Left cardiac atrium (tissue), 4 donors: ENCODE measurements at regions not wholly inside any gene's neighbourhood (a gene's known extent, or its start where the extent isn't known, plus 50 kb on each side); places are given as distances from the start of the nearest gene placed in this dataset.

Experiments
- ATAC-seq, 2 donors: fragments of 200-7000 bp; cut with Tn5 transposase; one replicate each; pipeline ENCODE4 v1.9.1; 2020; ENCODE audit warnings: mild to moderate bottlenecking in 2 of 2, moderate library complexity in 2 of 2
- DNase-seq: peaks from one replicate; pipeline ENCODE4 v3.0.0-alpha.2; 2020
- intact Hi-C, 2 donors: fragments of 100-400 bp; cut with DNase I; formaldehyde crosslinking; loops; one replicate each; pipeline versions ENCODE4 v1.14.1 to v1.15.1; 2022 to 2023
- donor health status: DM: no; HTN: yes; CAD: no.
- donor health status: DM: no; HTN: yes; CAD: no; lungs with severe emphysema.
- donor health status: DM: yes; HTN: yes; CAD: no.
- donor health status: Dilated cardiomyopathy.

- intact Hi-C loops, result no loop called here
- DNase-seq (no peak), ATAC-seq (no peak)
These were observed 133.4 kb downstream of the ATG4C start for GRCh38 chr1:62917314-62917713.

DNA sequence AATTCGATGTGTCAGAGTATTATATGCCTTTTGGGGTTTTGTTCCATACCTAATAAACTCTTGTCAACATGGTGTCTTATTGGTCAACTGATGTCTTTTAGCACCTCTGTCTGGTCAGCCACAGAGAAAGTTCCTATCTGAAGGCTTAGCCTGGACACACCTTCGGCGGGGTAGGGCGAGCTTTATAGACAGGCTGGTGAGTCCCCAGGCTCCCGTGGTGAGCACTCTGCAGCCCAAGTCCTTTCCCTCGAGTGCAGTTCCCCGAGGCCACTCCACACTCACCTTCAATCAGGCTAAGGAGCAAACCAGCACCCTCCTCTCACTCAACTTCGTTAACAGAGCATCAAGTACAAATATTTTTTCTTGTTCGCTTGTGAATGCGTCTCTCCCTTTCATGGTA is 133.9 kb downstream of the ATG4C start:
- ATAC-seq, result no peak
- intact Hi-C loops, result no loop called here
- DNase-seq, result no peak

- ATAC-seq, result no peak
- DNase-seq, result no peak
- intact Hi-C loops, result no loop called here
These were observed 134.8 kb downstream of the ATG4C start for GRCh38 chr1:62918700-62919099.

DNA sequence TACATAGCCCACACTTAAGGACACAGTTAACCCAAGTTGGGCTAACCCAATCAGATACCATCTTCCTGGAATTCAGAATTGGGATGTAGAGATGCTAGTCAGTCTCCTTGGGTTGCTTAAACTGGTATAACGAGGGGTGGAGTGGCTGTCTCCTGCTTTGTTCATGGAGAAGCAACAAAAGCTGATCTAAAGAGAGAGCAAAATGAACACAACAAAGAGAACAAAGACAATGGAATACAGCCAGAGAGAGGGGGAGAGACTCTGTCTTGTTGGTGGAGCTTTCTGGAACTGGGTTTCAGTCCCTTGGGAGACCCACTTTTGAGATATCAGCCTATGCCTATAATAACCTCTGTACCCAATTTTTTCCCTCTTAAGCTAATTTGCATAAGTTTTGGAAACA is 138.1 kb downstream of the ATG4C start:
- ATAC-seq (no peak), DNase-seq (no peak)
- intact Hi-C loops, result no loop called here

DNA sequence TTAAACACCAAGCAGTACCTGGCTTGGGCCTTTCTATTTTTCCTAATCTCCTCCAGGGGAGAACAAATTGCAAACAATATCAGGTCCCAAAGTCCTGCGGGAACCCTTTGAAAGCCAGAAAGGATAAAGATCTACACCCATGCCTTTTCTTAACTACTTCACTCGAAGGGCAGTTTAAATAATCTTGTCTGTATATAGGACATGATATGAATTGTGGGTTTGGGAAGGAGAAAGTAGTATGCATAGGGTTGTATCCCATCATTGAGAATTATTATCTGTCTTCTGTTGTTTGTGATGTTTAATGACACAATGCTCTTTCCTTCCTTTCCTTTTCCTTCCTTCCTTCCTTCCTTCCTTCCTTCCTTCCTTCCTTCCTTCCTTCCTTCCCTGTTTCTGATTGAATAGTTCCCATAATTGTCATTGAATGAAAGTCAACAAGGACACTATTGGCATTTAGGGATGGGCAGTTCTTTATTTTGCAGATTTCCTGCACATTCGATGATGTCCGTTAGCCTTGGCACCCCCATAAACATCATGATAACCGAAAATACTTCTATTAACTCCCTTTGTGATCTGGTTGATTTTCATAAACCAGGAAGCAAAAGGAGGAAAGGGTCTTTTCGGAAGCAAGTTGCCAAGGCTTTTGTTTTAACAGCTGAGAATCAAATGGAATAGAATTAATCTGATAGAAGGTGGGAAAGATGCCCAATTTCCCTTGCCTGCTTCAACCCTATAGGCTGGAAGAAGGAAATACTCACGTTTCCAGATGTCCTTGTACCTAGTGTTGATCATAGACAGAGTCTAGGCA is 141.3 kb downstream of the ATG4C start:
- DNase-seq (no peak), ATAC-seq (no peak)
- intact Hi-C loops, result no loop called here

- DNase-seq (no peak), ATAC-seq (no peak)
- intact Hi-C loops, result no loop called here
These were observed 142.8 kb downstream of the ATG4C start for GRCh38 chr1:62926681-62927252.

GRCh38 chr1:62928885-62929284 is 145.0 kb downstream of the ATG4C start:
- intact Hi-C loops, result no loop called here
- no peak for ATAC-seq

DNA sequence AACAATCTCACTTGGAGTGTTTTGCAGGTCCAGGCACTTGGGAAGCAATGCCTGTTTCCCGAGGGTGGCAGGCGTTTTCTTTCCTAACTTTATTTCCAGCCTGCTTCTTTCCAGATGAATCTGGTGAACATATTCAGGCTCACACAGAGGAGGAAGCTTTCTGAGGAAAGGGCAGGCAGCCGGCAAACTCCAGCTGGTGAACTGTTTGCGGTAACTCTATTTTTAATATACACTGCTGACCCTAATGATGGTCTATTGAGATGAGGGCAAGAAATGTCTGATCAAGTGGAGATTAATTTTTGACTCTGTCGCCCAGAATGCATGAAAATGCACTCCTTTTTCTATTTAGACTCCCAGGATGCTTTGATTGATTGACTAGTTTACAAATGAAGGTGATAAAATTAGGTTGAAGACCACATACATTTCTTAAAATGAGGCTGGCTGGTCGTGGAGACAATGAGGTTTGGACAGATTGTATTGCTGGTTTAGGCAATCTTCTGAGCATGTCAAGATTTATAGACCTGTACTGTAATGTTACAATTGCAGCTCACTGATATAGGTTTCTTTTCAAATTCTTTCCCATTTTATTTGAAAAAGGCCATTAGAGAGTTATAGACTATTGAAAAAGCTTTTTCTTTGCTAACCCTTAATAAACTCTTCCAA is 153.8 kb downstream of the ATG4C start:
- ATAC-seq (no peak), DNase-seq (no peak)
- intact Hi-C loops, result no loop called here

More at GRCh38 chr1:62928885-62929284, 145.0 kb downstream of the ATG4C start:
- DNase-seq, result no peak

- ATAC-seq, result peak in 1 of 2 donors; percentile 87
- intact Hi-C loops, result no loop called here
These were observed 157.8 kb downstream of the ATG4C start for GRCh38 chr1:62941780-62942179.

GRCh38 chr1:62946511-62946910 is 162.6 kb downstream of the ATG4C start:
- no peak for DNase-seq
- ATAC-seq, result no peak
- intact Hi-C loops, result no loop called here

More at GRCh38 chr1:62941780-62942179, 157.8 kb downstream of the ATG4C start:
- no peak for DNase-seq

DNA sequence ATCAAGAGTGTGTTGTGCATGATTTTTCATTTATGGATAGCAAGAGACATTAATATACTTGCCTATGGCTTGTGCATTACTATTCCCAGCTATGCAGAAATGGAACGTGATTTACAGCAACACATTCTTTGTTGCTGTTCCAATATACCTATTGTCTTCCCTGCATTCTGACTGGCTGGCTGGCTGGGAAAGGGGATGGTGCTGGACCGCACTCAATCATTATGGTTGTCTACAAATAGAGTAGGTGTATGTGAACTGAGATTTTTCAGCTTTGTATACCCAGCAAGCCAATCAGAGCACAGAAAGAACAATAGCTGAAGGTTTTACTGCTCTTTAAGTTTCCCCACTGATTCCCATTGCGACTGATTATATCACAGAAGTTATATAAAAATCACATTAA is 167.5 kb downstream of the ATG4C start:
- intact Hi-C loops, result no loop called here
- no peak for ATAC-seq
- DNase-seq, result no peak

DNA sequence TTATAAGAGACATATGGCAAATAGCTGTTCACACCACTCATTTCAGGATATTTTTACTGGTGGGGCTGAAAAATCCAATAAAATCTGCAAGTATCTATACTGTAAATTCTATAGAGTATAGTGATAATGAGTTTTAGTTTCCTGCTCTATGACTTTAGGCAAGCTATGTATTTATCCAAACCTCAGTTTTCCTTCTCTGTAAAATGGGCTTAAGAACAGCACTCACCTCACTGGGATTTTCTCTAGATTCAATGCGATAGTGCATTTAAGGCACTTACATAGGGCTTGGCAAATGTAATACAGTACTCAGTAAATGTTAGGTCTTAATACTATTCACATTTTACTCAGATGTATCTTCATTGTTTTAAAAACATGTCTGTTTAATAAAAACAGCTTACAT is 168.7 kb downstream of the ATG4C start:
- intact Hi-C loops, result no loop called here
- ATAC-seq (no peak), DNase-seq (no peak)

GRCh38 chr1:62953633-62954032 is 169.7 kb downstream of the ATG4C start:
- intact Hi-C loops, result no loop called here

DNA sequence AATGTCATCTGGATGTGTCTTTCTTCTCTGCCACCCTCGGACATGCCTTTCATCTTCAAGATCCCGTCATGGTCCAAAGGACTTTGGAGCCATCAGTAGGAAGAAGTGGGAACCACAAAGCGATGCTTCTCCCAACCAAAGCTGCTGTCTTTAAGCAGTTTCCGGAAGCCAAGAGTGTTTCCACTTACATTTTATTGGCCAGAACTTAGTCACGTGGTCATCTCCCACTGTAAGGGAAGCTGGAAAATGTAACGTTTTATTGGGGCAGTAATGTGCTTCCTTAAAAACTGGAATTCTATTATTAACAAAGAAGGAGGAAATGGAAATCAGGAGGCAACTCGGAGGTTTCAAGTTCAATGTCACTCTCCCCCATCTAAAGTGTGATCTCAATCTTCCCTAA is 170.8 kb downstream of the ATG4C start:
- no peak for ATAC-seq
- intact Hi-C loops, result no loop called here
- no peak for DNase-seq

More at GRCh38 chr1:62953633-62954032, 169.7 kb downstream of the ATG4C start:
- no peak for ATAC-seq
- no peak for DNase-seq

DNA sequence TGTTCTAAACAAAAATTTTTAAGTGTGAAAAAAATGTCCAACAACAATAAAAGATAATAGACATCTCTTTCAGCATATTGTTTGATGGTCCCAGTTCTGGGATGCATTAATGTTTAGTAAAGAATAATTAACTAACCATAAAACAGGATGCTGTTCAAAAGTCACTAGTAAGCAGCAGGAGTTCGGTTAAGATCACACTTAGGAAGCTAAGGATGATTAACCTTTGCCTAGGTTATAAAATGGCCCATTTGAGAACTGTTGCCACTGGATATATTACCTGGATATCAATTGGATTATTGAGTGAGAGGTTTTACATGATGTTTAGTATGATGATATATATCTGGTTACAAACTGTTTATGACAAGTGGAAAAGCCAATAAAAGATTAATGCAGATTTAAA is 171.7 kb downstream of the ATG4C start:
- intact Hi-C loops, result no loop called here
- no peak for DNase-seq
- no peak for ATAC-seq

GRCh38 chr1:62962014-62962812 is 178.3 kb downstream of the ATG4C start:
- intact Hi-C loops, result no loop called here
- ATAC-seq (no peak), DNase-seq (no peak)

DNA sequence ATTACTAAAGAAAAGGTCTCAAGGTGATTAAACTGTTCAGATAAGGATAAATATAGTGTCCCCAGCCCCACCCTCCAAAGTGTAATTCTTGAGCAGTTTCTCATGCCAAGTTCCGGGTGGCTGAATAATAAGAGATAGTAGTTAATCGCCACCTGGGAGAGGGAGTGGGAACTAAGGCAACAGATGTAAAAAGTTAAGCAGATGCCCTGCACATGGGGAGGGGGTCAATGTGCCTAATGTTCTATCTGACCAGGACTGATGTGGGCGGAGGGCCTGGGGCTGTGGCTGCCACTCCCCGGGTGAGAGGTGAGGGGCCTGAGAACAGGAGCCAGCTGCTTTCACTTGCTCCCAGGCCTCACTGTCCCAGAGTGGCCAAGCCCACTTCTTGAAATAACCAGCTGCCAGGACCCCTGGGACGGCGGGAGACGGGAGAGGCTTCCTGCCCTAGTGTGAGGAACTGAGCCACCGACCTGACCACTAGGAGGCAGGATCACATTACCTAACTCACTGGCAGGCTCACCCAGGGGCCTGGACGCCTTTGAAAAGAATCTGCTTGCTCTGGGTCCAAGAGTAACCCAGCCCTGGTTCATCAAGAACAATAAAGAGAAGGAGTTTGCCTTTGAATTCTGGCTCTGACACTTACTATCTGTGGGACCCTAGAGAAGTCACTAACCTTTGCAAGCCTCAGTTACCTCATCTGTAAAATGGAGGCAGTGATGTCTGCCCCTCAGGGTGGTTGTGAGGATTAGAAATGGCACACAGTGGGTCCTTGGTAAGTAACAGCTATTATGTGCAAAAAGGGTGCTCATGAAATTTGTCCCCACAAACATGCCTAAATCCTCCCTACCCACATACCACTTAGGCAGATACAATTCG is 179.2 kb downstream of the ATG4C start:
- DNase-seq (peak; percentile 36), ATAC-seq (peak in 1 of 2 donors; percentile 55)
- intact Hi-C loops, result no loop called here

- intact Hi-C loops, result no loop called here
- no peak for DNase-seq
- ATAC-seq, result no peak
These were observed 180.2 kb downstream of the ATG4C start for GRCh38 chr1:62964141-62964540.

DNA sequence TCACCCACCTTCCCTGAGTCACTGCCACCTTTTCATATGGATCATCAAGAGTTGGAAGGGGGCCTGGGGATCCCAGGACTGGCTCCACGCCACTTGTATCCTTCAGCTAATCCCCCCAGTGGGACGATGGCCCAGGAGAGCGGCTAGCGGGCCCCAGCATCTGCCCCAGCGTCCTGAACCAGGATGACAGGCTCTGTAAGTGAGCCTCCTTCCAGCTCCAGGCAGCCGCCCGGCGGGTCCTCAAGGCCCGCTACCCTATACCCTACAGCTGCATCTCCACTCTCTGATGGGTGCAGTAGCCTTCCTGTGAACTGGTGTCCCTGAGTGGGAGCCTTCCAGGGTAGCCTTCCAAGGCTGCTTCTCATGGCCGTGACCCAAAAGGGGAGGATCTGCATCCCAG is 183.1 kb downstream of the ATG4C start:
- ATAC-seq, result no peak
- intact Hi-C loops, result no loop called here
- no peak for DNase-seq
